Neural progenitor cell (in vitro differentiated cells): ENCODE measurements at regions not wholly inside any gene's neighbourhood (a gene's known extent, or its start where the extent isn't known, plus 50 kb on each side); places are given as distances from the start of the nearest gene placed in this dataset.

Experiments used
- DNase-seq: peaks from one replicate; pipeline ENCODE4 v3.0.0-alpha.2; 2016; ENCODE audit warnings: low spot score
- H2AFZ ChIP-seq: fragments of 200-600 bp; sonication (generic); replicated peaks from 2 replicates; pipeline ENCODE4 v1.6.1; 2016; ENCODE audit warnings: antibody characterized with exemption
- H3F3A ChIP-seq: fragments of 200-600 bp; sonication (generic); 2 replicates; pipeline ENCODE4 v1.6.1; 2016; ENCODE audit warnings: antibody characterized with exemption, low read depth
- H3K27ac ChIP-seq: fragments of 200-600 bp; sonication (generic); 2 replicates; pipeline ENCODE4 v1.5.1; 2016; ENCODE audit warnings: mild to moderate bottlenecking
- H3K27me3 ChIP-seq: fragments of 200-600 bp; sonication (generic); 2 replicates; pipeline ENCODE4 v1.6.1; 2016; ENCODE audit warnings: mild to moderate bottlenecking, moderate library complexity
- H3K36me3 ChIP-seq: fragments of 200-600 bp; sonication (generic); 2 replicates; pipeline ENCODE4 v1.5.1; 2016
- H3K4me1 ChIP-seq: fragments of 200-600 bp; sonication (generic); 2 replicates; pipeline ENCODE4 v1.6.1; 2016; ENCODE audit warnings: mixed run types
- H3K4me2 ChIP-seq: fragments of 200-600 bp; sonication (generic); 2 replicates; pipeline ENCODE4 v1.6.1; 2016
- H3K4me3 ChIP-seq: fragments of 200-600 bp; sonication (generic); 2 replicates; pipeline ENCODE4 v1.5.1; 2016
- H3K79me2 ChIP-seq: fragments of 200-600 bp; sonication (generic); 2 replicates; pipeline ENCODE4 v1.6.1; 2016; ENCODE audit warnings: low read depth
- H3K9ac ChIP-seq: fragments of 200-600 bp; sonication (generic); 2 replicates; pipeline ENCODE4 v1.6.1; 2016
- H3K9me3 ChIP-seq: fragments of 200-600 bp; sonication (generic); 2 replicates; pipeline ENCODE4 v1.5.1; 2016; ENCODE audit warnings: low read depth
- H4K20me1 ChIP-seq: fragments of 200-600 bp; sonication (generic); 2 replicates; pipeline ENCODE4 v1.6.1; 2016; ENCODE audit warnings: low read depth
- H3K27ac Mint-ChIP-seq: 3 replicates; pipeline ENCODE4 v1.8.0; 2021; ENCODE audit warnings: mixed read lengths
- H3K27me3 Mint-ChIP-seq: 2 replicates; pipeline ENCODE4 v1.8.0; 2022; ENCODE audit warnings: low read depth, mild to moderate bottlenecking, inconsistent platforms, moderate library complexity, mixed read lengths; ENCODE audit not compliant: insufficient read depth
- H3K36me3 Mint-ChIP-seq: 3 replicates; pipeline ENCODE4 v1.8.0; 2021; ENCODE audit warnings: mixed read lengths
- H3K4me1 Mint-ChIP-seq: 3 replicates; pipeline ENCODE4 v1.8.0; 2021; ENCODE audit warnings: mixed read lengths
- H3K4me3 Mint-ChIP-seq: 3 replicates; pipeline ENCODE4 v1.8.0; 2021; ENCODE audit warnings: mild to moderate bottlenecking, moderate library complexity, mixed read lengths
- H3K9me3 Mint-ChIP-seq: 3 replicates; pipeline ENCODE4 v1.8.0; 2020; ENCODE audit warnings: mixed read lengths
- CTCF ChIP-seq: fragments of 200-600 bp; sonication (generic); IDR thresholded peaks from 2 replicates; pipeline ENCODE4 v1.5.1; 2017; ENCODE audit warnings: antibody characterized with exemption, mild to moderate bottlenecking
- EZH2 ChIP-seq: fragments of 200-600 bp; sonication (generic); IDR thresholded peaks from 2 replicates; pipeline ENCODE4 v1.6.1; 2017; ENCODE audit warnings: antibody characterized with exemption, mild to moderate bottlenecking, moderate library complexity
- EZH2phosphoT487 ChIP-seq: fragments of 200-600 bp; sonication (generic); IDR thresholded peaks from 2 replicates; pipeline ENCODE4 v1.6.1; 2017; ENCODE audit warnings: antibody characterized with exemption

GRCh38 chr11:41950470-41951143 lies 491.2 kb upstream of the LRRC4C start:
- H3K27me3 Mint-ChIP-seq: no peaks in the 10 kb centered on the region
- no peaks in the 10 kb centered on the region for H3F3A ChIP-seq
- H3K4me3 ChIP-seq: no peak overlapping the region
- no peaks in the 10 kb centered on the region for H3K36me3 ChIP-seq
- no peaks in the 10 kb centered on the region for H3K36me3 Mint-ChIP-seq
- no peak for TF ChIP-seq CTCF
- TF ChIP-seq EZH2phosphoT487: no peak
- TF ChIP-seq EZH2: no peak
- no peak overlapping the region for H3K4me2 ChIP-seq
- peak overlapping the region; percentile 23 for H2AFZ ChIP-seq
- H4K20me1 ChIP-seq: no peaks in the 10 kb centered on the region
- no peak overlapping the region for H3K4me3 Mint-ChIP-seq
- H3K79me2 ChIP-seq: no peaks in the 10 kb centered on the region
- no peaks in the 10 kb centered on the region for H3K9me3 ChIP-seq
- H3K27ac Mint-ChIP-seq: peak overlapping the region; percentile 7
- H3K9me3 Mint-ChIP-seq: no peaks in the 10 kb centered on the region
- no peak overlapping the region for H3K27ac ChIP-seq
- H3K27me3 ChIP-seq: no peaks in the 10 kb centered on the region
- H3K4me1 ChIP-seq: peaks cover 15% of the 10 kb centered on the region
- H3K4me1 Mint-ChIP-seq: peaks cover 10% of the 10 kb centered on the region
- H3K9ac ChIP-seq: no peak overlapping the region
- peak; percentile 23 for DNase-seq

- Mint-ChIP-seq H3K27me3 (no peaks in the 10 kb centered on the region), H3K9me3 (peaks cover 7% of the 10 kb centered on the region), H3K36me3 (peaks cover 4% of the 10 kb centered on the region), H3K4me3 (no peak overlapping the region), H3K27ac (no peak overlapping the region), H3K4me1 (peaks cover 13% of the 10 kb centered on the region)
- H3K4me1 ChIP-seq: peaks cover 7% of the 10 kb centered on the region
- H3K9me3 ChIP-seq: no peaks in the 10 kb centered on the region
- no peak overlapping the region for H3K4me3 ChIP-seq
- DNase-seq: no peak
- no peaks in the 10 kb centered on the region for H4K20me1 ChIP-seq
- no peak overlapping the region for H3K9ac ChIP-seq
- no peak for TF ChIP-seq EZH2phosphoT487
- TF ChIP-seq EZH2: no peak
- no peak for TF ChIP-seq CTCF
- H3K4me2 ChIP-seq: no peak overlapping the region
- H3K79me2 ChIP-seq: no peaks in the 10 kb centered on the region
- H3K27me3 ChIP-seq: no peaks in the 10 kb centered on the region
- no peak overlapping the region for H3K27ac ChIP-seq
- no peaks in the 10 kb centered on the region for H3F3A ChIP-seq
- H2AFZ ChIP-seq: no peak overlapping the region
- H3K36me3 ChIP-seq: no peaks in the 10 kb centered on the region
Measured at GRCh38 chr11:41954034-41954433, 494.6 kb upstream of the LRRC4C start.

- Histone ChIP-seq H3K4me1 (peaks cover 7% of the 10 kb centered on the region), H4K20me1 (no peaks in the 10 kb centered on the region), H3K9ac (no peak overlapping the region), H3K9me3 (no peaks in the 10 kb centered on the region), H3K4me3 (no peak overlapping the region), H3F3A (no peaks in the 10 kb centered on the region), H3K27ac (no peak overlapping the region), H3K27me3 (no peaks in the 10 kb centered on the region), H3K79me2 (no peaks in the 10 kb centered on the region), H3K4me2 (no peak overlapping the region), H2AFZ (no peak overlapping the region), H3K36me3 (no peaks in the 10 kb centered on the region)
- H3K4me1 Mint-ChIP-seq: peaks cover 13% of the 10 kb centered on the region
- DNase-seq: no peak
- no peaks in the 10 kb centered on the region for H3K27me3 Mint-ChIP-seq
- H3K9me3 Mint-ChIP-seq: peaks cover 15% of the 10 kb centered on the region
- TF ChIP-seq EZH2: no peak
- no peak for TF ChIP-seq EZH2phosphoT487
- no peak for TF ChIP-seq CTCF
- no peak overlapping the region for H3K27ac Mint-ChIP-seq
- H3K4me3 Mint-ChIP-seq: no peak overlapping the region
- peaks cover 4% of the 10 kb centered on the region for H3K36me3 Mint-ChIP-seq
Measured at GRCh38 chr11:41955066-41955465, 495.6 kb upstream of the LRRC4C start.
